ENCODE measurements at regions not wholly inside any gene's neighbourhood (a gene's known extent, or its start where the extent isn't known, plus 50 kb on each side); places are given as distances from the start of the nearest gene placed in this dataset.

DNA sequence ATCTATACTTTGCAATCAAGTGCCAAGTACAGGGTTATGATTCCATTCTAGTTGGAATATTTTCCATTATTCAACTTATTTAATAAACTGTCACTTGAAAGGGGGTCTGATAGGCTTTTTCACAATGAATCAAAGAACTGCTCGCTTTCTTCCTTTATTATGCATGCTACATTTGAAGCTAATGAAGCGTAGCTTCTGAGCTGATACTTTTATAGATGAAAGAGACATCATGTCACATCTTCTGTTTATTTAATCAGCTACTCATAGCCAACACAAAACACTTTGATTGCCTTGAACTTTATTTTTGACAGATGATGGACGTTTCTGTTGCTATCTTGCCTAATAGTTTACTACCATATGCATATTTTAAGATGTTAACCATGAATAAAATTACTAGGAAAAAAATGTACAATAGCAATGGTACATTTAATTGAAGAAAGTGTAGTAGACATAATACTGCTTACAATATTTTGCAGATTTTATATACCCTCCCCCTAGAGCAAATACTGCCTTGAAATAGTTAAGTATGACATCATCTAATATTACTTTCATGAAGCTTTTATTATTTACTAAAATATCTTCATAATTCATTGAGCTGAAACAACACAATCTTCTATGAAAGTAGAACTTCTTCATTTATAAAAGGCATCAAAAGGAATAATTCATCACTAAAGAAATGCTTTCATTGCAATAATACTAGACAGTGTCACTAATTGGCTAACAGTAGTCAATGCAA, 529.3 kb upstream of the TYRP1 start:
- TF ChIP-seq, protein P1, sequence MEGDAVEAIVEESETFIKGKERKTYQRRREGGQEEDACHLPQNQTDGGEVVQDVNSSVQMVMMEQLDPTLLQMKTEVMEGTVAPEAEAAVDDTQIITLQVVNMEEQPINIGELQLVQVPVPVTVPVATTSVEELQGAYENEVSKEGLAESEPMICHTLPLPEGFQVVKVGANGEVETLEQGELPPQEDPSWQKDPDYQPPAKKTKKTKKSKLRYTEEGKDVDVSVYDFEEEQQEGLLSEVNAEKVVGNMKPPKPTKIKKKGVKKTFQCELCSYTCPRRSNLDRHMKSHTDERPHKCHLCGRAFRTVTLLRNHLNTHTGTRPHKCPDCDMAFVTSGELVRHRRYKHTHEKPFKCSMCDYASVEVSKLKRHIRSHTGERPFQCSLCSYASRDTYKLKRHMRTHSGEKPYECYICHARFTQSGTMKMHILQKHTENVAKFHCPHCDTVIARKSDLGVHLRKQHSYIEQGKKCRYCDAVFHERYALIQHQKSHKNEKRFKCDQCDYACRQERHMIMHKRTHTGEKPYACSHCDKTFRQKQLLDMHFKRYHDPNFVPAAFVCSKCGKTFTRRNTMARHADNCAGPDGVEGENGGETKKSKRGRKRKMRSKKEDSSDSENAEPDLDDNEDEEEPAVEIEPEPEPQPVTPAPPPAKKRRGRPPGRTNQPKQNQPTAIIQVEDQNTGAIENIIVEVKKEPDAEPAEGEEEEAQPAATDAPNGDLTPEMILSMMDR (IDR thresholded peaks at IDR 0.05), result no peak
- no peak for TF ChIP-seq POLR2A (IDR thresholded peaks at IDR 0.05)

Data from body of pancreas (tissue), 4 donors.